Astrocyte of the cerebellum (primary cell): ENCODE measurements at regions not wholly inside any gene's neighbourhood (a gene's known extent, or its start where the extent isn't known, plus 50 kb on each side); places are given as distances from the start of the nearest gene placed in this dataset.
"Not testable (repeated sequence)": the region's sequence is repeated elsewhere in the genome, so short reads cannot be mapped to it uniquely, and the experiment has no call there.

Experiments used
- DNase-seq: peaks from one replicate; pipeline ENCODE4 v3.0.0-alpha.2; 2011; ENCODE audit warnings: low read depth
- H3K4me3 ChIP-seq: 2 replicates; pipeline ENCODE4 v1.5.1; 2011; ENCODE audit warnings: mild to moderate bottlenecking, low read depth, low read length, moderate library complexity
- in situ Hi-C: cut with HindIII; loops from 2 replicates; pipeline ENCODE4 v1.10.0; 2017; ENCODE audit warnings: low sequenced_read_pairs
- TF ChIP-seq, protein P1 (sequence below): IDR thresholded peaks from 2 replicates; pipeline ENCODE4 v1.5.1; 2012; ENCODE audit warnings: low read length, low read depth, moderate library complexity, mild to moderate bottlenecking; ENCODE audit errors: missing control alignments

DNA sequence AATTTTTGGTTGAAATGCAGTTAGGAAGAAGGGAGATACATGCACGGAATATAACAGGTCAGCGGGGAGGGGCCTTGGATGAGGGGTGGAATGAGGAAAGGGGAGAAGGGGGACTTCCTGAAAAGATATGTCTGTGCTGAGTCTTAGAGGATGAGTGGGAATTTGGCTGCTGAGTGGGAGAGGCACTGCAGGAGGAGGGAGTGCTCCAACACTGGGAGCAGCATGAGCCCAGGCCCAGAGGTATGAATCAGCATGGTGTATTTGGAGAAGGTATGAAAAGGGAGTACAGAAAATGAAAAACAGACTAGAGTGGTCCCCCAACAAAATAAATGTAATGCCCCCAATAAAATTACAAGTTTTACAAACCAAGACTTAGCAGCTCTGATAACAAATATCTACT is 394.4 kb downstream of the IPO8 start:
- in situ Hi-C loops, result no loop called here
- DNase-seq, result no peak
- H3K4me3 ChIP-seq, result no peak overlapping the region
- TF ChIP-seq, protein P1, sequence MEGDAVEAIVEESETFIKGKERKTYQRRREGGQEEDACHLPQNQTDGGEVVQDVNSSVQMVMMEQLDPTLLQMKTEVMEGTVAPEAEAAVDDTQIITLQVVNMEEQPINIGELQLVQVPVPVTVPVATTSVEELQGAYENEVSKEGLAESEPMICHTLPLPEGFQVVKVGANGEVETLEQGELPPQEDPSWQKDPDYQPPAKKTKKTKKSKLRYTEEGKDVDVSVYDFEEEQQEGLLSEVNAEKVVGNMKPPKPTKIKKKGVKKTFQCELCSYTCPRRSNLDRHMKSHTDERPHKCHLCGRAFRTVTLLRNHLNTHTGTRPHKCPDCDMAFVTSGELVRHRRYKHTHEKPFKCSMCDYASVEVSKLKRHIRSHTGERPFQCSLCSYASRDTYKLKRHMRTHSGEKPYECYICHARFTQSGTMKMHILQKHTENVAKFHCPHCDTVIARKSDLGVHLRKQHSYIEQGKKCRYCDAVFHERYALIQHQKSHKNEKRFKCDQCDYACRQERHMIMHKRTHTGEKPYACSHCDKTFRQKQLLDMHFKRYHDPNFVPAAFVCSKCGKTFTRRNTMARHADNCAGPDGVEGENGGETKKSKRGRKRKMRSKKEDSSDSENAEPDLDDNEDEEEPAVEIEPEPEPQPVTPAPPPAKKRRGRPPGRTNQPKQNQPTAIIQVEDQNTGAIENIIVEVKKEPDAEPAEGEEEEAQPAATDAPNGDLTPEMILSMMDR, result no peak

DNA sequence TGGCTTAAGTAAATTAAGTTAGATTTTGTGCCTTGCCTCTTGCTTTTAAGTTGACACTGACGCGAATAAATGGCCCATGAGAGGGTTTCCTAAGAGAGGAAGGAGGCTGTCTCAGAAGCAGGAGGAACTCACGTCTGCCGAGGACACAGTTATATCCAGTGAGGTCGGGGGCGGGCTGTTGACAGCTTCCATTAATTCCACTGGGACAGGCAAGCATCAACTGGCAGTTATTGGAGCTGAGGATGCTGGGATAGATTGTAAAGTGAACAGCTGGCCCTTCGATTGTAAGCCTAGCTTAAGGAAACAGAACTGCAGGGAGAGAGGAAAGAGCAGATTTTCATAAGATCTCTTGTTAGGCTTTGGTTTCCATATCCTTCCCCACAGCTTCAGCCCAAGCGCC is 399.2 kb downstream of the IPO8 start:
- H3K4me3 ChIP-seq, result no peak overlapping the region
- no peak for DNase-seq
- in situ Hi-C loops, result no loop called here
- TF ChIP-seq, protein P1, result no peak

DNA sequence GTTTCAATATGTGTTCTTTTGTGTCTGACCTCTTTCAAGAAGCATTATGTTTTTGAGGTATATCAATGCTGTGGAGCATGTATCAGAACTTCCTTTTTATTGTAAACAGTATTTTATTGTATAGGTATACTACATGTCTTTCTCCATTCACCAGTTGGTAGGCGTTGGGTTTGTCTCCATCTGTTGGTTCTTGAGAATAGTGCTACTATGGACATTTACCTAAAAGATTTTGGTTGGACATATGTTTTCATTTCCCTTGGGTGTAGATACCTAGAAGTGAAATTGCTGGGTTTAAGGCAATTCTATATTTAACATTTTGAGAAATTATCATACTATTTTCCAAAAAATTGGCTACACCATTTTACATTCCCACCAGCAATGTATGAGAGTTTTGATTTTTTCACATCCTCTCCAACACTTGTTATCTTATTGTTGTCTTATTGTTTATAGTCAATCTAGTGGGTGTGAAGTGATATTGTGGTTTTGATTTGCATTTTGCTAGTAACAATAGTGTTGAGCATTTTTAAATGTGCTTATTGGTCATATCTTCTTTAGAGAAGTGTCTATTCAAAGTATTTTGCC is 409.2 kb downstream of the IPO8 start:
- H3K4me3 ChIP-seq, result no peak overlapping the region
- TF ChIP-seq, protein P1, result peak; percentile 67
- in situ Hi-C loops, result no loop called here
- DNase-seq, result peak; percentile 43

DNA sequence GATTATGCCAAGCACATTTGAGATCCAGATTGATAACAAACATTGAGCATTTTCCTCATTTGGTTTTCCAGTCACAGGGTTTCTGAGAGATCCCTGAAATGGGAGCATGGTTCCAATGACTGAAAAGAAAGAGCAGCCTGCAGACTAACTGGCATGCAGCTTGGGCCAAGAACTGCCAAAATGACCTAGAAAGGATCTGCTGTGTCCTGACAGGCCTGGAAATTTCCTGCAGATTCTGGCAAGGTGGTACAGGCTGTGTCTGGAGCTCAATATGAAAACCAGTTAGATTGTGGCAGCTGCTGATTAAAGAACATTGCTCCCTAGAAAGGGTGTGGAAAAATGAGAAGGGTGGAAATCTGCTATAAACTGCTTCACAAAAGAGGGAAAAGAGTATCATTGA is 417.3 kb downstream of the IPO8 start:
- H3K4me3 ChIP-seq, result no peak overlapping the region
- TF ChIP-seq, protein P1, result no peak
- no peak for DNase-seq
- in situ Hi-C loops, result no loop called here

DNA sequence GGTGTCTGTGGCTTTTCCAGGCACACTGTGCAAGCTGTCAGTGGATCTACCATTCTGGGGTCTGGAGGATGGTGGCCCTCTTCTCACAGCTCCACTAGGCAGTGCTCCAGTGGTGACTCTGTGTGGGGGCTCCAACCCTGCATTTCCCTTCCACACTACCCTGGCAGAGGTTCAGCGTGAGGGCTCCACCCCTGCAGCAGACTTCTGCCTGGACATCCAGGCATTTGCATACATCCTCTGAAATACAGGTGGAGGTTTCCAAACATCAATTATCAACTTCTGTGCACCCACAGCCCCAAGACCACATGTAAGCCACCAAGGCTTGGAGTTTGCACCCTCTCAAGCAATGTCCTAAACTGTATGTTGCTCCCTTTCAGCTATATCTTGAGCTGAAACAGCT is 423.2 kb downstream of the IPO8 start:
- H3K4me3 ChIP-seq, DNase-seq, in situ Hi-C loops: not testable (repeated sequence)

DNA sequence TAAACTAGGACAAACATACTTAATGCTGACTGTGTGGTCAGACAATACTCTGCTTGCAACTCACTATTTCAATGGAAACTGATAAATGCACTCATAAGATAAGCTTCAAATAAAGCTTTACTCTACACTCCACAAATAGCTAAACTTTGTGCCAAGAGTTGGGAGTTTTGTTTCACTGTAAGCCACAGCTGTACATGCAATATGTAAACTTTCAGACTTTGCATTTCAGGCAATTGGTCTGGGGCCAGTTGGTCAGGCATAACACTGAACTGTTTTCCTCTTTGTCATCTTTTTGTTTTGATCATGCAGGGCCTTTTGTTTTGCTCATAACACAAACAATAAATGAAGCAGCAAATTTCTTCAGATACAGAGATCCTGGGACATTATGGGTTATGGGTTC is 426.2 kb downstream of the IPO8 start:
- H3K4me3 ChIP-seq, result no peak overlapping the region
- peak; percentile 1 for DNase-seq
- TF ChIP-seq, protein P1, result no peak
- in situ Hi-C loops, result no loop called here

DNA sequence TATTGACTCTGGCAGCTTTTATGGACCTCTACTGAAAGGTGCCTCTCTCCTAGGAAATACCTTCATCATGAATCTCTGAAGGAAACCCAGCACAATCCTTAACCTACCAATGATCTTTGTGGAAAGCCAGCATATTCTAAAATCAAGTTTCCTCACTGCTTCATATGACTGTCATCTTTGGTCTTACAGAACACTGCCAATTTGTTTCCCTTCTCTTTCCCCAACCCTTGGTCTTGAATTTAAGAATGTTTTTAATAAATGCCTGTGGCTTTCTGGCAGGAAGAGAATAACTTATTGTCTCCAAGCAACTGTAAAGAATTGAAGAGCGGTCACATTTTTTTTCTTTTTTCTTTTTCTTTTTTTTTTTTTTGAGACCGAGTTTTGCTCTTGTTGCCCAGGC is 427.6 kb downstream of the IPO8 start:
- H3K4me3 ChIP-seq, result no peak overlapping the region
- peak; percentile 56 for DNase-seq
- in situ Hi-C loops, result no loop called here
- TF ChIP-seq, protein P1, result no peak
